AG10803 (cell line): ENCODE measurements at regions not wholly inside any gene's neighbourhood (a gene's known extent, or its start where the extent isn't known, plus 50 kb on each side); places are given as distances from the start of the nearest gene placed in this dataset.
A peak's percentile ranks its signal among the peaks of the same experiment; 100 is the strongest.

Experiments used
- DNase-seq: peaks from one replicate; pipeline ENCODE4 v3.0.0; 2010; ENCODE audit warnings: low read depth
- H3K4me3 ChIP-seq: 2 replicates; pipeline ENCODE4 v1.5.1; 2011; ENCODE audit warnings: mild to moderate bottlenecking, low read length, control low read depth
- TF ChIP-seq, protein P1 (sequence below): conservative IDR thresholded peaks from 2 replicates; pipeline ENCODE4 v1.5.1; 2011; ENCODE audit warnings: mild to moderate bottlenecking, low read length, control low read depth, inconsistent platforms

DNA sequence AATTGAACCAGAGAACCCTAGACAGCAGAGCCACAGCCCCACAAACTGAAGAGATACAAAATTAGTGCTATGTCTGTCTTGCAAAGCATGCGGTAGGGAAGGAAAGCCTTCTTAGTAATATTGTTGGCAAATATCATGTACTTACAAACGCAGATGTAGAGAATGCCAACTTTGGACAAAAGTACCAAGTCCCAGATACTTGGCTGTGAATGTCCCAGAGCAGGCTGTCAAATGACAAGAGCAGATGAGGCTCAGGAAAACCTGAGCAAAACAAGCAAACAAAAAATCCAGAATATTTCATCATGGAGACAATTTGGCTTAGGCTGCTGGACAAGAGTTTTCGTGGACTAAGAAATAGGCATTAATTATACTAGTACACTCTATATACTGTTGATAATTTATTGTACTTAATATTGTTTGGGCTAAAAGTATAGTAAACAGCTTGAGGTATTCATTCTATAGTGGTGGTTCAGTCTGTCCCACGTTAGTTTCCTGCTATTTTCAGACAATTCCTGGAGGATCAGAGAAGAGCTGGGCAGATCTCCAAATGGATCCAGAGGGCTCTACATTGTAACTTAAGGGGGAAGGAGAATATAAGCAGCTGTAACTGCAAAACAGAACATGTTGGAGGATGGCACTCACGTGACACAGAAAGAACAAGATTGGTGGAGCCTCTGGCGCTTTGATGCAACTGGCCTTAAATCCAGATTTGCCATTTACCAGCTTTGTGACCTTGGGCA lies 329.8 kb downstream of the ATP23 start:
- TF ChIP-seq, protein P1, sequence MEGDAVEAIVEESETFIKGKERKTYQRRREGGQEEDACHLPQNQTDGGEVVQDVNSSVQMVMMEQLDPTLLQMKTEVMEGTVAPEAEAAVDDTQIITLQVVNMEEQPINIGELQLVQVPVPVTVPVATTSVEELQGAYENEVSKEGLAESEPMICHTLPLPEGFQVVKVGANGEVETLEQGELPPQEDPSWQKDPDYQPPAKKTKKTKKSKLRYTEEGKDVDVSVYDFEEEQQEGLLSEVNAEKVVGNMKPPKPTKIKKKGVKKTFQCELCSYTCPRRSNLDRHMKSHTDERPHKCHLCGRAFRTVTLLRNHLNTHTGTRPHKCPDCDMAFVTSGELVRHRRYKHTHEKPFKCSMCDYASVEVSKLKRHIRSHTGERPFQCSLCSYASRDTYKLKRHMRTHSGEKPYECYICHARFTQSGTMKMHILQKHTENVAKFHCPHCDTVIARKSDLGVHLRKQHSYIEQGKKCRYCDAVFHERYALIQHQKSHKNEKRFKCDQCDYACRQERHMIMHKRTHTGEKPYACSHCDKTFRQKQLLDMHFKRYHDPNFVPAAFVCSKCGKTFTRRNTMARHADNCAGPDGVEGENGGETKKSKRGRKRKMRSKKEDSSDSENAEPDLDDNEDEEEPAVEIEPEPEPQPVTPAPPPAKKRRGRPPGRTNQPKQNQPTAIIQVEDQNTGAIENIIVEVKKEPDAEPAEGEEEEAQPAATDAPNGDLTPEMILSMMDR, result no peak
- H3K4me3 ChIP-seq, result no peak overlapping the region
- DNase-seq, result no peak

DNA sequence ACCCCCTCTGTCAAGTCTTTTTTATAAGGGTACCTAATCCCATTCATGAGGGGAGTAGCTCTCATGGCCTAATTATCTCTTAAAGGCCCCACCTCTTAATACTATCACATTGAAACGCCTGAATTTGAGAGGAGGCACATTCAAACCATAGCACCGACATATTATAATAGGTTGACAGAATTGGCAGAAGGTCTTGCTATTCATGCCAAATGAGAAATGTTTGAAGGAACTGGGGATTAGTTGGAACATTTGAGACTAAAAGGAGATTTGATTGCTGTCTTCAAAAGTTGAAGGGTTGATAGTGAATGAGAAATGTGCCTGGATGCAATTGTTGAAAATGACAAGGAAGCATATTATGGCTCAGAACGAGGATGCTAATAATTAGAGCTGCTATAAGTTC lies 331.1 kb downstream of the ATP23 start:
- no peak overlapping the region for H3K4me3 ChIP-seq
- TF ChIP-seq, protein P1, result no peak
- no peak for DNase-seq

DNA sequence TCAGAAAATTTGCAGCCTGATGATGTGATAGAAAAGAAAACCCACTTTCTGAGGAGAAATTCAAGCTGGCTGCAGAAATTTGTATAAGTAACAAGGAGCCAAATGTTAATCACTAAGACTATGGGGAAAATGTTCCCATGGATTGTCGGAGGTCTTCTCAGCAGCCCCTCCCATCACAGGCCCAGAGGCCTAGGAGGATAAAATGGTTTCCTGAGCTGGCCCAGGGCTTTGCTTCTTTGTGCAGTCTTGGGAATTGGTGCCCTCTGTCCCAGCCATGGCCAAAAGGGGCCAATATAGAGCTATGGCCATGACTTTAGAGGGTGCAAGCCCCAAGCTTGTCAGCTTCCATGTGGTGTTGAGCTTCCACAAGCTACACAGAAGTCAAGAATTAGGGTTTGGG lies 335.9 kb downstream of the ATP23 start:
- no peak for DNase-seq
- TF ChIP-seq, protein P1, result no peak
- H3K4me3 ChIP-seq, result no peak overlapping the region

DNA sequence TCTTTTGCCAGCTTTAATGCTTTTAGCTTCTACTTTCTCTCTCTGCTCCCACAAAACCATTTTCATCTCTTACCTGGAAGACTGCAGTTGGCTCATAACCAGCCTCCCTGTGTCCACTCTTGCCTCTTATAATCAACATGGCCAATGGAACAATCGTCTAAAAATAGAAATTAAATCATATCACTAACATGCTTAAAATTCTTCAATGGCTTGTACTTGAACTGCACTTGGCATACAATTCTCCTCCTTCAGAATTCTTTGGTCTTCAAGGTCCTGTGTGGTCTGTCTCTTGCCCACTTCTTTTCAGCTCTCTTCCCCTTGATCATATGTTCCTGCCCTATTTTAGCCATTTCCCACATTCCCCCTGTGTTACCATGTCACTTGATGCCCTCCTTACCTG lies 342.2 kb downstream of the ATP23 start:
- no peak overlapping the region for H3K4me3 ChIP-seq
- TF ChIP-seq, protein P1, result no peak
- DNase-seq, result no peak

DNA sequence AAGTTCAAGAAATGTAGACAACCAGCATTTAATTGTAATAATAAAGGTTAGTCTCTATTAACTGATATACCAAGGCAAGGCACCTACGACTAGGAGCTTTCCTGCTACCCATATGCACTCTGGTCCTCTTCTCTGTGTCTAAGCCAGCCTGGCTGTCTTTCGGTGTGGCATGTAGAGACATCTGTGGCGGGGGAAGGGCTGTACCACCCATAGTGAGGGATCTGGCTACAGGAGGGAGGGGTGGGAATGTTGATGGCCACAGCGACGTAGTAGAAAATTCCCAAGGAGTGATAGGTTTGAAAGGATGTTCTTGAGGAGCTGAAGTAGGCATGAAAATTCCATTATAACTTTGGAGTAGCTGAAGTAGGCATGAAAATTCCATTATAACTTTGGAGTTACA lies 344.2 kb downstream of the ATP23 start:
- H3K4me3 ChIP-seq, result no peak overlapping the region
- TF ChIP-seq, protein P1, result no peak
- DNase-seq, result no peak

GRCh38 chr12:58286353-58286752 lies 345.0 kb downstream of the ATP23 start:
- no peak for DNase-seq
- H3K4me3 ChIP-seq, result no peak overlapping the region
- TF ChIP-seq, protein P1, result no peak

- no peak overlapping the region for H3K4me3 ChIP-seq
- DNase-seq, result peak; percentile 95
- TF ChIP-seq, protein P1, result no peak
Observed at GRCh38 chr12:58288190-58288589, 346.8 kb downstream of the ATP23 start.
